Left lobe of liver (tissue), 2 donors: ENCODE measurements at regions not wholly inside any gene's neighbourhood (a gene's known extent, or its start where the extent isn't known, plus 50 kb on each side); places are given as distances from the start of the nearest gene placed in this dataset.

Source experiments
- ATAC-seq: fragments of 200-7000 bp; cut with Tn5 transposase; one replicate; pipeline ENCODE4 v1.9.1; 2020; ENCODE audit warnings: mild to moderate bottlenecking, moderate library complexity
- DNase-seq: peaks from one replicate; pipeline ENCODE4 v3.0.0-alpha.2; 2020; ENCODE audit warnings: low spot score
- donor health status: DM: no; HTN: no; CAD: no; lungs with moderate emphysema.
- donor health status: DM: no; HTN: yes; CAD: no.

GRCh38 chr20:6502219-6502618, 265.3 kb upstream of the BMP2 start:
- no peak for DNase-seq
- no peak for ATAC-seq

DNA sequence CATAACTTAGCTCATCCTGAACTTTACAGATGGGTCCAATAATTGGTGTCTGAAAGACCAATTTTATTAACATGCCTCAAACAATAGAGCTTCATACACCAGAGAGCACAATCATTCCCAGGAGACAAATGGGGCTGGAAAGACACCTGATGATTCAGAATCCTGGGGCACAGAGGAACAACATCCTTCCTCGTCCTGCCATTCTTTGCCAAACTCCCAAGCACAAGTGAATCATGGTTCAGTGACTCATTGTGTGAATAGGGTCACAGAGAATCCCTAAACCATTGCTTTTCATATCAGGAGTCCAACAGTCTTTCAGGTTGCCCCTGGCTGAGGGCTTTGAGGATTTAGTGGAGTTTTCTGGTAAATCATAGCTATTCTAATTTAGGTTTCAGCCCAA, 266.4 kb upstream of the BMP2 start:
- ATAC-seq: no peak
- no peak for DNase-seq

GRCh38 chr20:6499566-6499965, 267.9 kb upstream of the BMP2 start:
- DNase-seq (no peak), ATAC-seq (no peak)

DNA sequence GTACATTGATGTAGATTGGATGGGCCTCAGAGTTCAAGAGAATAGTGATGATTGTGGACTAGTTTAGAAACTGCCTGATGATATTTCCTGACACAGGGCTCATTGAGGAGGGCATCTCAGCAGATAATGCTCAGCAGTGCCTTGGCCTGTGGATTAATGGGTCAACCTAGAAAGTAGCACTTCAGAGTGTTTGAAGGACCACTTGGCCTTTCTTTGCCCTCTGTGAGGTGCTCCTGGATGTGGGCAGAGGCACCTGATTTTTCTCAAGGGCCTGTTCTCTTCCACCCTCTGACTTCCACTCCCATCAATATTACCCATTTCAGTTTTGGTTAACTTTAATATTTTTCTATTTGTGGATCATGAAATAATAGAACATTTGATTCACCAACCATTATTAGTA, 270.6 kb upstream of the BMP2 start:
- DNase-seq (no peak), ATAC-seq (no peak)

- ATAC-seq (no peak), DNase-seq (no peak)
Measured at GRCh38 chr20:6495907-6496306, 271.6 kb upstream of the BMP2 start.

DNA sequence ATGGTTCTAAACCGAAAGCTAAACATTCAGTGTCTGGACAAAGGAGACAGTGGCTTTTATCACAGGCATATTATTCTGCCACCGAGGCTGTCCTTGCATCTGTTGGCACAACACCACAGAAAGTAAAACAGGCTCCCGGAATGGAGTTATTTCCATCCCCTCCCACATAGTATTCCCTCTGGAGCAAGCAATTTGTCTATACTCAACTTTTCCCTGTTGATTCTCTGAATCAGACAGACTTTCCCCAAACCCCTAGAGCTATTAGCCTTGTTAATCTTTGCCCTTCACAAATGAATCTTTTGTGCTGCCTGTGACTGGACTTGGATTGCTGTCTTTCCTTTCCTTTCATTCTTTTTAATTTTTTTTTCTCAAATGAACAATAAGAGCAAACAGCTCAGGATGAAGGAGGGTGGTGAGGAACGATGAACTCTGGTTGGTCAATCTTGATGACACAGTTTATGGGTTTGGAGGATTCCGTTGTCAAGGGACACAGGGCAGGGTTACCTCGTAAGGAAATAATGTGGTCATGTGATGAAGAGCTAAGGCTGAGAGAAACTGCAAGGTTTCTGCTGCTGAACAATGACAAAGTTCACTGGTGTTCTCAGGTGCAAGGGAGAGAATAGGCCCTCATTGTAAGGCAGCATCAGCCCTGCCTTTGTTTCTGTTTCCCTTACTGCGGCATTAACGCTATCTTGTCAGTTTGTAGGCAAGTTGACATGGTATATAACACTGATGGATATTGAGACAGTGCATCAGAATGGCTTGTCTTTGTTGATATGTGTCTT, 275.0 kb upstream of the BMP2 start:
- ATAC-seq (no peak), DNase-seq (no peak)

GRCh38 chr20:6490849-6491248, 276.6 kb upstream of the BMP2 start:
- no peak for DNase-seq
- peak; percentile 29 for ATAC-seq

- no peak for ATAC-seq
- DNase-seq: no peak
Measured at GRCh38 chr20:6489361-6490171, 277.9 kb upstream of the BMP2 start.

DNA sequence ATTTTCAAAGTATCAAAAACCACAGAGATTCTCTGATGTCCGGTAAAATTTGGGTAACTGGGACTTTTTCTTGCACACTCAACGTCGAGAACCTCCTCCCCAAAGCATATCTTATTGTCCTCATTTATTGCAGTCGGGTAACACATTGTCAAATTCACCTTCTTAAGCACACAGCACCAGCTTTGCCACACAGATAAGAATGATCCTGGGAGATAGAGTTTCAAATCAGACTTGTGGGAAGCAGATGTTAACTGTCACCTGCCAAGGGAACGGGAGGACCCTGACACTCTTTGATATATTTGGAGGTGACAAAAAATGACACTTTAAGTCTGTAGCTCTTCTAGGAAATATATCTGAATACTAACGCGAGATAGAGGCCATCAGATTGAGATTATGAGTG, 282.1 kb upstream of the BMP2 start:
- no peak for ATAC-seq
- DNase-seq: no peak

DNA sequence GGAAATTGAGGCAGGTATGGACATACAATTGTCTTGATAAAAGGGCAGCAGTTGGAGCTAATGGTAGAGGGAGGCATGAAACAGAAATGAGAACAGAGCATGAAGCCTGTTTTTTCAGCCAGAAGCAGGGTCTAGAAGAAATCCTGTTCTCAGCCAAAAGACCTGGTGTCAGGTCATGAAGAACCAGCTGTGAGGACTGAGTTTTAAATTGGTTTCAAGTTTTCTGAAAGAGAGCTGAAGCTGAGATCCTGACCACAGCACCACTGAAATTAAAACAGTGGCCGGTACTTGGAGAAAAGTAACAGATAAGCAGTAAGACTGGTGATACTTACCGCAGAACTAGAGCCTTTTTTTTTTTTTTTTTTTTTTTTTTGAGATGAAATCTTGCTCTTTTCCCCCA, 283.8 kb upstream of the BMP2 start:
- no peak for DNase-seq
- ATAC-seq: no peak

DNA sequence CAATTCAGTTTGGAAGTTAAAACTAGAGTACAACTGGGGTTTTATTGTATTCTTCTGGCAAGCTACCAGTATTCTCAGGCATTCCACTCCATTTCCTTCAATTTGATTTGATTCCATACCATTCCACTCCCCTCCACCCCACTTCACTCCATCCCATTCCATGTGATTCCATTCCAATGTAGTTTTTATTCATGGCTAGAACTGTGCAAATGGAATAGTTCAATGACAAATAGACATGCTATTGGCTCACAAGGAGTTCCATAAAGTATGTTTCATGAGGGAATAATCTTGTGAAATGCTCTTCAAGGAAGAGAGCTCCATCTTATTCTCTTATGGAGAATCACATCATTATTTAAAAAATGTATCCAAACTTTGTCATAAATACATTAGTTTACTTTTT, 285.0 kb upstream of the BMP2 start:
- ATAC-seq (no peak), DNase-seq (no peak)

DNA sequence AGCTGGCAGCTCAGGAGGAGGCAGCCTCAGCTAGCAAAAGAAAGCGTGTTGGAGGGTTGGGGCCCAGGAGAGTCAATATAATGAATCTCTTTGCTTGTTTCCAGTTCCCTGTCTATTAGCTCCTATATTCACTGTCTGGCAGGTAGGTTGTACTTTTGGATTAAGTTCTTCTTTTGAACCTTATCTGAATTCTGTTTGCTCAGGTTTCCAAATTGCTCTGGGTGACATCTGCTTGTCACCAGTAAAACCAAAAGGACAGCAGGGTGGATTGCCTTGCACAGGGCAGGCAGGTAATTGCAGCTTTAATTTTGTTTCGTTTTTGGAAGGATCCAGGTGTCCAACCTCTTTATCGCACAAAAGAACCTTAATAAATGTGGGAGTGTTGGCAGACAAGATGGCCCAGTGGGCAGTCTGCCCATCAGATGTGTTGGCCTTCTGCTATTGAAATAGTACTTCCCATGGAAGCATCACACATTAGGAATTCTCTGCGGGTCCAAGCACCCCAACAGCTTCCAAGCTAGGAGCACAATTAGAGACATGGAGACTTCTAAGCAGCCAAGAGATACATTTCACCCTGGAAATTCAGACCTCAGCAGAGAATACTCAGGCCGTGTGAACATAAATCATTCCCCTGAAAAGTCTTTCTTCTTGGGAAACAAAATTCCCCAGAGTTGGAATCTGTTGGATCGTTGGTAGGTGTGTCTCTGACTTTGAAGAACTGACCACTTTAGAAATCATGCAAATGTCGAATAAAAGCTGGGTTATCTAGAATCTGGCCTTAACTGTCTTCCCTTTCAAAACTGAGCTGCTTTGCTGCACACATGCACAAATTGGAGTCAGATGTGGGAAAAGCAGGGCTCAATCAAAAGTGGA, 286.9 kb upstream of the BMP2 start:
- ATAC-seq (no peak), DNase-seq (no peak)

GRCh38 chr20:6473197-6473596, 294.3 kb upstream of the BMP2 start:
- ATAC-seq: no peak
- DNase-seq: no peak

GRCh38 chr20:6471871-6472270, 295.6 kb upstream of the BMP2 start:
- ATAC-seq: no peak
- no peak for DNase-seq

GRCh38 chr20:6471110-6471647, 296.3 kb upstream of the BMP2 start:
- DNase-seq: no peak
- ATAC-seq: no peak

DNA sequence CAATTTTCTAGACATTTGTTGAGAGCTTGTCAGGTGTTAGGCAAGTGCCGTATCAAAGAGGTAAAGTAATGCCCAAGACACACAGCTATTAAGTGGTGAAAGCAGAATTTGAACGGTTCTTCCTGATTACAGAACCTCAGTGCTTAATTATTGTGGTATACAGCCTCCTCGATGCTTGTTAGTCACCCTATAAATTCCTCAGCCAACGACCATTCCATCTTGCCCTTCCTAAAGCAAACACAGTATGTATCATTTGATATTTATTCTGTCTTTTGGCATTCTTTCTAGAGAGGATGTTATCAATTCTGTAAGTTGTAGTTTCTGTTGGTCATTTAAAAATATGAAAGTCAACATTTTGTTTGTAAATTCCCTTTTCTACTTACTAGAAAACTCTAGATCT, 297.8 kb upstream of the BMP2 start:
- ATAC-seq: no peak
- DNase-seq: no peak

GRCh38 chr20:6468423-6469116, 298.9 kb upstream of the BMP2 start:
- ATAC-seq (no peak), DNase-seq (no peak)

DNA sequence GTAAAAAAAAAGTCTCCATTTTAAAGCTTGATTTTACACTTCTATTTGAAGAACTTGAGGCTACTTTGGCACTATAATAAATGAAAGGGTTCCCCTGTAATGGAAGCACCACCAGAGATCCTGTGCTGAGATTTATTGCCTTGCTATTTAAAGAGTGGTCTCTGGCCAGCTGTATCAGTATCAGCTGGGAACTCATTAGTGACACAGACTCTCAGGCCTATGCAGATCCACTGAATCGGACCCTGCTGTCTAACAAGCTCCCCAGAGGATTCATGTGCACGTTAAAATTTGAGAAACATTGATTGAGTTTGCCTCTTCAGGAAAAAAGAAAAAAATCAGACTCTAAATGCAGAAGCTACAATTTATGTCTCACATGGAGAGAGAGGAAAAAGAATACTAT, 299.9 kb upstream of the BMP2 start:
- DNase-seq: no peak

DNA sequence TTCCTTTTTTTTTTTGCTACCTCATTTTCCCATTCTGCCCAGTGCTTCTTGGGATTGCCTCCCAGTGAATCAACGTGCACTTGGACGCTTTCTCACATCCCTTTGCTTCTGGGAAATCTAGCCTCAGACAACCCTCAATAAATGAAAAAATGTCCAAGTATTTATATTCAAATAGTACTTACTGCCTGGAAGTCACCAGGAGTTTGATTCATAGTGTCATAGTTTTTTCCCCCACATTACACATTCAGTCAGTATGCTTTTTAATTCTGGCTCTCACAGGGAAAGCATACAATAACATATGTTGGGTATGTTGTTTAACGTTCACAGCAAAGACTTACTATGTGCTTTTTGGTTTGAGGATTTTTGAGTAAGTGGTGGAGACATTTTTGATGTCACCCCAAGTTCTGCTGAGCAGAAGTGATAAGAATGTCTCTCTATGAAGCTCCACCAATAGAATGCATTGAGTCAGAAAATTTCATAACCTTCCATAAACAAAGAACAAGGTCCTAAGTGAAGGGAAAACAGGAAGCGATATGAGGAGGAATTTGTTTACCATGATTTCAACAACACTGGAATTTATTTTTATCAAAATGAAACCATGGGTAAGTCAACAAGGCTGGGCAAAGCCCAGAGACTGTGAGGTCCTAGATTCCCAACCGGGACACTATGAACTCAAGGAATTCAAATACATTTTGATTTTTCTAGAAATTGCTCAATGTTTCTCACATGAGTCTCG, 301.2 kb upstream of the BMP2 start:
- ATAC-seq: peak; percentile 43
- DNase-seq: no peak

More for the DNA sequence above, 299.9 kb upstream of the BMP2 start:
- no peak for ATAC-seq

DNA sequence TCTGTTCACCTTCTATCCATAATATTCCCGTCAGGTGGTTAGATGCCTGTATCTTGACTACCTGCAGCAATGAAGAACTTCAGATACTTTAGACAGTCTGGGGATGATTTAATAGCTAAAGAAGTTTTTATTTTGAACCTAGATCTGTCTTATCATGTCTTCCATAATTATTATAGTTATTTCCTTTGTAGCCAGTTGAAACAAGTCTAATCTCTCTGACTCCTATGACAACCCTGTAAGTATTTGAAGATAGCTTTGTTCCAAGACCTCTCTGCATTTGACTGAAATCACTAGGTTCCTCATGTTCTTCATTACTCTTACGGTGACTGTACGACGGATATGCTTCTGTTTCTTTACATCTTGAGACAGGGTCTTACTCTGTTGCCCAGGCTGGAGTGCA, 316.6 kb upstream of the BMP2 start:
- DNase-seq: no peak
- no peak for ATAC-seq
